GM23338 (cell line): ENCODE measurements at regions not wholly inside any gene's neighbourhood (a gene's known extent, or its start where the extent isn't known, plus 50 kb on each side); places are given as distances from the start of the nearest gene placed in this dataset.

Source experiments
- ATAC-seq: fragments of 200-7000 bp; cut with Tn5 transposase; 3 replicates; pipeline ENCODE4 v1.9.1; 2020
- DNase-seq: peaks from one replicate; pipeline ENCODE4 v3.0.0-alpha.2; 2015; ENCODE audit warnings: low spot score
- H2AFZ ChIP-seq: fragments of 200-600 bp; sonication (generic); 2 replicates; pipeline ENCODE4 v1.8.0; 2016; ENCODE audit warnings: antibody characterized with exemption, mild to moderate bottlenecking, moderate library complexity
- H3F3A ChIP-seq: fragments of 200-600 bp; sonication (generic); replicated peaks from 2 replicates; pipeline ENCODE4 v1.8.0; 2017; ENCODE audit warnings: antibody characterized with exemption, mixed run types, low read depth
- H3K27ac ChIP-seq: fragments of 200-600 bp; sonication (generic); 2 replicates; pipeline ENCODE4 v1.6.1; 2016; ENCODE audit warnings: low read depth
- H3K27me3 ChIP-seq: fragments of 200-600 bp; sonication (generic); 2 replicates; pipeline ENCODE4 v1.8.0; 2016; ENCODE audit warnings: mild to moderate bottlenecking, mixed run types, moderate library complexity; ENCODE audit not compliant: insufficient read depth
- H3K36me3 ChIP-seq: fragments of 200-600 bp; sonication (generic); 2 replicates; pipeline ENCODE4 v1.8.0; 2016; ENCODE audit warnings: mild to moderate bottlenecking; ENCODE audit not compliant: insufficient read depth
- H3K4me1 ChIP-seq: fragments of 200-600 bp; sonication (generic); 2 replicates; pipeline ENCODE4 v1.8.0; 2016; ENCODE audit warnings: mild to moderate bottlenecking, moderate library complexity; ENCODE audit not compliant: insufficient read depth
- H3K4me2 ChIP-seq: fragments of 200-600 bp; sonication (generic); 2 replicates; pipeline ENCODE4 v1.7.1; 2017; ENCODE audit warnings: mixed run types
- H3K4me3 ChIP-seq: fragments of 200-600 bp; sonication (generic); 2 replicates; pipeline ENCODE4 v1.6.1; 2016; ENCODE audit warnings: mixed run types
- H3K79me2 ChIP-seq: fragments of 200-600 bp; sonication (generic); replicated peaks from 2 replicates; pipeline ENCODE4 v1.8.0; 2017; ENCODE audit warnings: mild to moderate bottlenecking; ENCODE audit not compliant: insufficient read depth
- H3K9me2 ChIP-seq: fragments of 200-600 bp; sonication (generic); 2 replicates; pipeline ENCODE4 v1.8.0; 2017; ENCODE audit not compliant: insufficient read depth
- H4K20me1 ChIP-seq: fragments of 200-600 bp; sonication (generic); replicated peaks from 2 replicates; pipeline ENCODE4 v1.8.0; 2017; ENCODE audit warnings: mild to moderate bottlenecking; ENCODE audit not compliant: insufficient read depth
- H3K27ac Mint-ChIP-seq: 2 replicates; pipeline ENCODE4 v1.8.0; 2020; ENCODE audit warnings: inconsistent platforms, mild to moderate bottlenecking, moderate library complexity, mixed read lengths
- H3K27me3 Mint-ChIP-seq: 3 replicates; pipeline ENCODE4 v1.8.0; 2022; ENCODE audit warnings: low read depth, mild to moderate bottlenecking, moderate library complexity, mixed read lengths, inconsistent platforms; ENCODE audit not compliant: insufficient read depth, poor library complexity
- H3K36me3 Mint-ChIP-seq: 3 replicates; pipeline ENCODE4 v1.8.0; 2021; ENCODE audit warnings: low read depth, mild to moderate bottlenecking, inconsistent platforms, moderate library complexity, mixed read lengths
- H3K4me1 Mint-ChIP-seq: 3 replicates; pipeline ENCODE4 v1.8.0; 2020; ENCODE audit warnings: mild to moderate bottlenecking, inconsistent platforms, mixed read lengths
- H3K4me3 Mint-ChIP-seq: 3 replicates; pipeline ENCODE4 v1.8.0; 2021; ENCODE audit warnings: moderate library complexity, mild to moderate bottlenecking, inconsistent platforms, mixed read lengths
- H3K9me3 Mint-ChIP-seq: 3 replicates; pipeline ENCODE4 v1.8.0; 2020; ENCODE audit warnings: moderate library complexity, mild to moderate bottlenecking, inconsistent platforms, mixed read lengths
- CREB1 ChIP-seq: fragments of 250-450 bp; sonication (Bioruptor Pico); IDR thresholded peaks from 2 replicates; pipeline ENCODE4 v1.5.0; 2020; ENCODE audit warnings: low read depth, mild to moderate bottlenecking, moderate library complexity
- EZH2 ChIP-seq: fragments of 200-600 bp; sonication (generic); IDR thresholded peaks from one replicate; pipeline ENCODE4 v1.8.0; 2017; ENCODE audit warnings: antibody characterized with exemption, mild to moderate bottlenecking, low read depth; ENCODE audit not compliant: unreplicated experiment
- EZH2phosphoT487 ChIP-seq: fragments of 200-600 bp; sonication (generic); IDR thresholded peaks from one replicate; pipeline ENCODE4 v1.8.1; 2018; ENCODE audit warnings: antibody characterized with exemption; ENCODE audit not compliant: unreplicated experiment
- JUNB ChIP-seq: IDR thresholded peaks from one replicate; pipeline ENCODE4 v1.6.1; 2016; ENCODE audit warnings: antibody characterized with exemption; ENCODE audit not compliant: unreplicated experiment
- NANOG ChIP-seq: IDR thresholded peaks from 2 replicates; pipeline ENCODE4 v1.6.1; 2016; ENCODE audit warnings: antibody characterized with exemption, borderline replicate concordance
- POLR2AphosphoS5 ChIP-seq: IDR thresholded peaks from 2 replicates; pipeline ENCODE4 v1.6.1; 2016; ENCODE audit warnings: antibody characterized with exemption, low read depth
- STAT1 ChIP-seq: IDR thresholded peaks from one replicate; pipeline ENCODE4 v1.6.1; 2016; ENCODE audit warnings: antibody characterized with exemption; ENCODE audit not compliant: unreplicated experiment
- ZNF114 ChIP-seq: fragments of 250-450 bp; sonication (Bioruptor Pico); IDR thresholded peaks from 2 replicates; pipeline ENCODE4 v1.5.0; 2020; ENCODE audit warnings: mild to moderate bottlenecking, moderate library complexity
- ZNF331 ChIP-seq: fragments of 250-450 bp; sonication (Bioruptor Pico); IDR thresholded peaks from 2 replicates; pipeline ENCODE4 v1.5.0; 2020; ENCODE audit warnings: low read depth, mild to moderate bottlenecking, moderate library complexity
- TF ChIP-seq, protein P1 (sequence below): IDR thresholded peaks from 2 replicates; pipeline ENCODE4 v1.6.1; 2016; ENCODE audit warnings: antibody characterized with exemption
- TF ChIP-seq, protein P2 (sequence below), 2 experiments: fragments of 200-600 bp in 1 of 2; sonication (generic) in 1 of 2; conservative IDR thresholded peaks; 2 replicates each; pipeline versions ENCODE4 v1.5.1 to v1.6.1; 2016 to 2017; ENCODE audit warnings: antibody characterized with exemption in 2 of 2, low read depth in 2 of 2, mild to moderate bottlenecking in 2 of 2, moderate library complexity in 1 of 2
- TF ChIP-seq, protein P3 (sequence below): IDR thresholded peaks from one replicate; pipeline ENCODE4 v1.6.1; 2018; ENCODE audit warnings: antibody characterized with exemption; ENCODE audit not compliant: unreplicated experiment
- TF ChIP-seq, protein P4 (sequence below): fragments of 250-450 bp; sonication (Bioruptor Pico); IDR thresholded peaks from 2 replicates; pipeline ENCODE4 v1.5.0; 2020; ENCODE audit warnings: mild to moderate bottlenecking, moderate library complexity

DNA sequence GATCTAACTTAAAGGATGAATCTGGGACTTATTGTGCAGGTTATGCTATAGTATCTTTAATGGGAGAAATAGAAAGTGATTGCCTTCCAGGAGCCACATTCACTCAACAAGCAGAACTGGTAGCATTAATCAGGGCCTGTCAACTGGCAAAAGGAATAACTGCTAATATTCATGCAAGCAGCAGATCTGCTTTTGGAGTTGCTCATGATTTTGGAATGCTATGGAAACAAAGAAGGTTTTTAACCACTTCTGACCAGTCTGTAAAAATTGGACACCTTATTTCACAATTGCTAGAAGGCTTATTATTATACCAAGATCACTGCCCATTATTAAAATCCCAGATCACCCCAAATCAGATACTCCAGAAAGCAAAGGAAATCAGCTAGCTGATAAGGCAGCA lies 200.4 kb downstream of the MREG start:
- H3K79me2 ChIP-seq: no peaks in the 10 kb centered on the region
- H3K36me3 Mint-ChIP-seq: no peaks in the 10 kb centered on the region
- H4K20me1 ChIP-seq: no peaks in the 10 kb centered on the region
- no peaks in the 10 kb centered on the region; the same call in 1 of the 2 replicates for H3K36me3 ChIP-seq
- DNase-seq: no peak
- TF ChIP-seq JUNB: no peak
- no peak for TF ChIP-seq EZH2
- TF ChIP-seq, protein P1, sequence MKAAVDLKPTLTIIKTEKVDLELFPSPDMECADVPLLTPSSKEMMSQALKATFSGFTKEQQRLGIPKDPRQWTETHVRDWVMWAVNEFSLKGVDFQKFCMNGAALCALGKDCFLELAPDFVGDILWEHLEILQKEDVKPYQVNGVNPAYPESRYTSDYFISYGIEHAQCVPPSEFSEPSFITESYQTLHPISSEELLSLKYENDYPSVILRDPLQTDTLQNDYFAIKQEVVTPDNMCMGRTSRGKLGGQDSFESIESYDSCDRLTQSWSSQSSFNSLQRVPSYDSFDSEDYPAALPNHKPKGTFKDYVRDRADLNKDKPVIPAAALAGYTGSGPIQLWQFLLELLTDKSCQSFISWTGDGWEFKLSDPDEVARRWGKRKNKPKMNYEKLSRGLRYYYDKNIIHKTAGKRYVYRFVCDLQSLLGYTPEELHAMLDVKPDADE: no peak
- TF ChIP-seq, protein P2, sequence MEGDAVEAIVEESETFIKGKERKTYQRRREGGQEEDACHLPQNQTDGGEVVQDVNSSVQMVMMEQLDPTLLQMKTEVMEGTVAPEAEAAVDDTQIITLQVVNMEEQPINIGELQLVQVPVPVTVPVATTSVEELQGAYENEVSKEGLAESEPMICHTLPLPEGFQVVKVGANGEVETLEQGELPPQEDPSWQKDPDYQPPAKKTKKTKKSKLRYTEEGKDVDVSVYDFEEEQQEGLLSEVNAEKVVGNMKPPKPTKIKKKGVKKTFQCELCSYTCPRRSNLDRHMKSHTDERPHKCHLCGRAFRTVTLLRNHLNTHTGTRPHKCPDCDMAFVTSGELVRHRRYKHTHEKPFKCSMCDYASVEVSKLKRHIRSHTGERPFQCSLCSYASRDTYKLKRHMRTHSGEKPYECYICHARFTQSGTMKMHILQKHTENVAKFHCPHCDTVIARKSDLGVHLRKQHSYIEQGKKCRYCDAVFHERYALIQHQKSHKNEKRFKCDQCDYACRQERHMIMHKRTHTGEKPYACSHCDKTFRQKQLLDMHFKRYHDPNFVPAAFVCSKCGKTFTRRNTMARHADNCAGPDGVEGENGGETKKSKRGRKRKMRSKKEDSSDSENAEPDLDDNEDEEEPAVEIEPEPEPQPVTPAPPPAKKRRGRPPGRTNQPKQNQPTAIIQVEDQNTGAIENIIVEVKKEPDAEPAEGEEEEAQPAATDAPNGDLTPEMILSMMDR (conservative IDR thresholded peaks at IDR 0.05; ENCODE audit: low read depth in 2 of 2): no peak
- no peak for TF ChIP-seq EZH2phosphoT487
- TF ChIP-seq, protein P3, sequence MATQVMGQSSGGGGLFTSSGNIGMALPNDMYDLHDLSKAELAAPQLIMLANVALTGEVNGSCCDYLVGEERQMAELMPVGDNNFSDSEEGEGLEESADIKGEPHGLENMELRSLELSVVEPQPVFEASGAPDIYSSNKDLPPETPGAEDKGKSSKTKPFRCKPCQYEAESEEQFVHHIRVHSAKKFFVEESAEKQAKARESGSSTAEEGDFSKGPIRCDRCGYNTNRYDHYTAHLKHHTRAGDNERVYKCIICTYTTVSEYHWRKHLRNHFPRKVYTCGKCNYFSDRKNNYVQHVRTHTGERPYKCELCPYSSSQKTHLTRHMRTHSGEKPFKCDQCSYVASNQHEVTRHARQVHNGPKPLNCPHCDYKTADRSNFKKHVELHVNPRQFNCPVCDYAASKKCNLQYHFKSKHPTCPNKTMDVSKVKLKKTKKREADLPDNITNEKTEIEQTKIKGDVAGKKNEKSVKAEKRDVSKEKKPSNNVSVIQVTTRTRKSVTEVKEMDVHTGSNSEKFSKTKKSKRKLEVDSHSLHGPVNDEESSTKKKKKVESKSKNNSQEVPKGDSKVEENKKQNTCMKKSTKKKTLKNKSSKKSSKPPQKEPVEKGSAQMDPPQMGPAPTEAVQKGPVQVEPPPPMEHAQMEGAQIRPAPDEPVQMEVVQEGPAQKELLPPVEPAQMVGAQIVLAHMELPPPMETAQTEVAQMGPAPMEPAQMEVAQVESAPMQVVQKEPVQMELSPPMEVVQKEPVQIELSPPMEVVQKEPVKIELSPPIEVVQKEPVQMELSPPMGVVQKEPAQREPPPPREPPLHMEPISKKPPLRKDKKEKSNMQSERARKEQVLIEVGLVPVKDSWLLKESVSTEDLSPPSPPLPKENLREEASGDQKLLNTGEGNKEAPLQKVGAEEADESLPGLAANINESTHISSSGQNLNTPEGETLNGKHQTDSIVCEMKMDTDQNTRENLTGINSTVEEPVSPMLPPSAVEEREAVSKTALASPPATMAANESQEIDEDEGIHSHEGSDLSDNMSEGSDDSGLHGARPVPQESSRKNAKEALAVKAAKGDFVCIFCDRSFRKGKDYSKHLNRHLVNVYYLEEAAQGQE: no peak
- TF ChIP-seq NANOG: no peak
- TF ChIP-seq ZNF114 (CRISPR knock-in tag): no peak
- TF ChIP-seq STAT1: no peak
- TF ChIP-seq POLR2AphosphoS5: no peak
- TF ChIP-seq CREB1: no peak
- TF ChIP-seq, protein P4, sequence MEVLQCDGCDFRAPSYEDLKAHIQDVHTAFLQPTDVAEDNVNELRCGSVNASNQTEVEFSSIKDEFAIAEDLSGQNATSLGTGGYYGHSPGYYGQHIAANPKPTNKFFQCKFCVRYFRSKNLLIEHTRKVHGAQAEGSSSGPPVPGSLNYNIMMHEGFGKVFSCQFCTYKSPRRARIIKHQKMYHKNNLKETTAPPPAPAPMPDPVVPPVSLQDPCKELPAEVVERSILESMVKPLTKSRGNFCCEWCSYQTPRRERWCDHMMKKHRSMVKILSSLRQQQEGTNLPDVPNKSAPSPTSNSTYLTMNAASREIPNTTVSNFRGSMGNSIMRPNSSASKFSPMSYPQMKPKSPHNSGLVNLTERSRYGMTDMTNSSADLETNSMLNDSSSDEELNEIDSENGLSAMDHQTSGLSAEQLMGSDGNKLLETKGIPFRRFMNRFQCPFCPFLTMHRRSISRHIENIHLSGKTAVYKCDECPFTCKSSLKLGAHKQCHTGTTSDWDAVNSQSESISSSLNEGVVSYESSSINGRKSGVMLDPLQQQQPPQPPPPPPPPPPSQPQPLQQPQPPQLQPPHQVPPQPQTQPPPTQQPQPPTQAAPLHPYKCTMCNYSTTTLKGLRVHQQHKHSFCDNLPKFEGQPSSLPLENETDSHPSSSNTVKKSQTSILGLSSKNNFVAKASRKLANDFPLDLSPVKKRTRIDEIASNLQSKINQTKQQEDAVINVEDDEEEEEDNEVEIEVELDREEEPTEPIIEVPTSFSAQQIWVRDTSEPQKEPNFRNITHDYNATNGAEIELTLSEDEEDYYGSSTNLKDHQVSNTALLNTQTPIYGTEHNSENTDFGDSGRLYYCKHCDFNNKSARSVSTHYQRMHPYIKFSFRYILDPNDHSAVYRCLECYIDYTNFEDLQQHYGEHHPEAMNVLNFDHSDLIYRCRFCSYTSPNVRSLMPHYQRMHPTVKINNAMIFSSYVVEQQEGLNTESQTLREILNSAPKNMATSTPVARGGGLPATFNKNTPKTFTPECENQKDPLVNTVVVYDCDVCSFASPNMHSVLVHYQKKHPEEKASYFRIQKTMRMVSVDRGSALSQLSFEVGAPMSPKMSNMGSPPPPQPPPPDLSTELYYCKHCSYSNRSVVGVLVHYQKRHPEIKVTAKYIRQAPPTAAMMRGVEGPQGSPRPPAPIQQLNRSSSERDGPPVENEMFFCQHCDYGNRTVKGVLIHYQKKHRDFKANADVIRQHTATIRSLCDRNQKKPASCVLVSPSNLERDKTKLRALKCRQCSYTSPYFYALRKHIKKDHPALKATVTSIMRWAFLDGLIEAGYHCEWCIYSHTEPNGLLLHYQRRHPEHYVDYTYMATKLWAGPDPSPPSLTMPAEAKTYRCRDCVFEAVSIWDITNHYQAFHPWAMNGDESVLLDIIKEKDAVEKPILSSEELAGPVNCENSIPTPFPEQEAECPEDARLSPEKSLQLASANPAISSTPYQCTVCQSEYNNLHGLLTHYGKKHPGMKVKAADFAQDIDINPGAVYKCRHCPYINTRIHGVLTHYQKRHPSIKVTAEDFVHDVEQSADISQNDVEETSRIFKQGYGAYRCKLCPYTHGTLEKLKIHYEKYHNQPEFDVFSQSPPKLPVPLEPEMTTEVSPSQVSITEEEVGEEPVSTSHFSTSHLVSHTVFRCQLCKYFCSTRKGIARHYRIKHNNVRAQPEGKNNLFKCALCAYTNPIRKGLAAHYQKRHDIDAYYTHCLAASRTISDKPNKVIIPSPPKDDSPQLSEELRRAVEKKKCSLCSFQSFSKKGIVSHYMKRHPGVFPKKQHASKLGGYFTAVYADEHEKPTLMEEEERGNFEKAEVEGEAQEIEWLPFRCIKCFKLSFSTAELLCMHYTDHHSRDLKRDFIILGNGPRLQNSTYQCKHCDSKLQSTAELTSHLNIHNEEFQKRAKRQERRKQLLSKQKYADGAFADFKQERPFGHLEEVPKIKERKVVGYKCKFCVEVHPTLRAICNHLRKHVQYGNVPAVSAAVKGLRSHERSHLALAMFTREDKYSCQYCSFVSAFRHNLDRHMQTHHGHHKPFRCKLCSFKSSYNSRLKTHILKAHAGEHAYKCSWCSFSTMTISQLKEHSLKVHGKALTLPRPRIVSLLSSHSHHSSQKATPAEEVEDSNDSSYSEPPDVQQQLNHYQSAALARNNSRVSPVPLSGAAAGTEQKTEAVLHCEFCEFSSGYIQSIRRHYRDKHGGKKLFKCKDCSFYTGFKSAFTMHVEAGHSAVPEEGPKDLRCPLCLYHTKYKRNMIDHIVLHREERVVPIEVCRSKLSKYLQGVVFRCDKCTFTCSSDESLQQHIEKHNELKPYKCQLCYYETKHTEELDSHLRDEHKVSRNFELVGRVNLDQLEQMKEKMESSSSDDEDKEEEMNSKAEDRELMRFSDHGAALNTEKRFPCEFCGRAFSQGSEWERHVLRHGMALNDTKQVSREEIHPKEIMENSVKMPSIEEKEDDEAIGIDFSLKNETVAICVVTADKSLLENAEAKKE: no peak
- no peak for TF ChIP-seq ZNF331
- no peaks in the 10 kb centered on the region for H3K27me3 ChIP-seq
- H3K9me3 Mint-ChIP-seq: no peaks in the 10 kb centered on the region; the same call in 2 of the 3 replicates
- no peaks in the 10 kb centered on the region for H3F3A ChIP-seq
- peaks cover 13% of the 10 kb centered on the region for H3K4me1 Mint-ChIP-seq
- H3K4me3 Mint-ChIP-seq: no peak overlapping the region
- no peak overlapping the region for H2AFZ ChIP-seq
- H3K4me3 ChIP-seq: no peak overlapping the region
- H3K27me3 Mint-ChIP-seq: no peaks in the 10 kb centered on the region
- H3K4me1 ChIP-seq: peaks cover 8% of the 10 kb centered on the region; the same call in 1 of the 2 replicates
- H3K9me2 ChIP-seq: 0 out of 2 replicates have a peak, but pooled peaks cover 4% of the 10 kb centered on the region
- H3K27ac ChIP-seq: no peak overlapping the region
- no peak overlapping the region for H3K4me2 ChIP-seq
- H3K27ac Mint-ChIP-seq: no peak overlapping the region
- no peak for ATAC-seq
